ENCODE measurements at regions not wholly inside any gene's neighbourhood (a gene's known extent, or its start where the extent isn't known, plus 50 kb on each side); places are given as distances from the start of the nearest gene placed in this dataset.

- no peak for TF ChIP-seq CTCF (IDR thresholded peaks at IDR 0.05; ENCODE audit: insufficient read depth, low read length)
- no peak for TF ChIP-seq REST (IDR thresholded peaks at IDR 0.05; ENCODE audit: insufficient replicate concordance, low read depth)
Measured at GRCh38 chr5:12230659-12231058, 326.4 kb upstream of the CTNND2 start.
